Heart right ventricle (tissue), 16 donors: ENCODE measurements at regions not wholly inside any gene's neighbourhood (a gene's known extent, or its start where the extent isn't known, plus 50 kb on each side); places are given as distances from the start of the nearest gene placed in this dataset.

ENCODE experiments used
- ATAC-seq, 8 donors: fragments of 200-7000 bp; cut with Tn5 transposase; one replicate each; pipeline ENCODE4 v1.9.1; 2020; ENCODE audit warnings: mild to moderate bottlenecking in 8 of 8, moderate library complexity in 8 of 8, moderate number of reproducible peaks in 1 of 8
- DNase-seq, 2 donors: peaks; one replicate each; pipeline ENCODE4 v3.0.0-alpha.2; 2020
- H3K27ac ChIP-seq, 10 donors: fragments of 200-600 bp; sonication (generic) in 2 of 10; one replicate each; pipeline versions ENCODE4 v1.5.0 to v1.8.0; 2020 to 2022; ENCODE audit warnings: mild to moderate bottlenecking in 3 of 10
- H3K27me3 ChIP-seq, 7 donors: fragments of 200-600 bp; one replicate each; pipeline ENCODE4 v1.8.0; 2021 to 2022; ENCODE audit warnings: mild to moderate bottlenecking in 2 of 7
- H3K36me3 ChIP-seq, 9 donors: fragments of 200-600 bp; sonication (generic) in 1 of 9; one replicate each; pipeline versions ENCODE4 v1.5.0 to v1.8.0; 2020 to 2022; ENCODE audit warnings: mild to moderate bottlenecking in 2 of 9
- H3K4me1 ChIP-seq, 9 donors: fragments of 200-600 bp; sonication (generic) in 1 of 9; one replicate each; pipeline versions ENCODE4 v1.5.0 to v1.8.0; 2020 to 2022; ENCODE audit warnings: mild to moderate bottlenecking in 4 of 9
- H3K4me3 ChIP-seq, 10 donors: fragments of 200-600 bp; sonication (generic) in 2 of 10; one replicate each; pipeline versions ENCODE4 v1.5.0 to v1.8.0; 2020 to 2022; ENCODE audit warnings: mild to moderate bottlenecking in 7 of 10, moderate library complexity in 2 of 10
- H3K9me3 ChIP-seq, 11 donors: fragments of 200-600 bp in 10 of 11; sonication (generic) in 2 of 11; one replicate each; pipeline versions ENCODE4 v1.5.0 to v1.8.0; 2013 to 2022; ENCODE audit warnings: mild to moderate bottlenecking in 2 of 11, control low read depth in 1 of 11, moderate library complexity in 1 of 11
- CTCF ChIP-seq, 9 donors: fragments of 200-600 bp; sonication (generic) in 2 of 9; IDR thresholded peaks; one replicate each; pipeline versions ENCODE4 v1.5.0 to v1.8.0; 2021 to 2022; ENCODE audit warnings: antibody characterized with exemption in 9 of 9, mild to moderate bottlenecking in 5 of 9, moderate library complexity in 1 of 9
- WGBS, 2 donors: extraction: QIAGEN DNeasy Blood & Tissue Kit; methylation state at CpG; one replicate each; pipeline ENCODE4 v1.1.7; 2013; ENCODE audit warnings: inconsistent platforms in 1 of 2; 5-methylcytosine and 5-hydroxymethylcytosine counted together
- intact Hi-C, 10 donors: fragments of 100-400 bp; cut with DNase I; formaldehyde crosslinking; loops; one replicate each; pipeline versions ENCODE4 v1.11.1 to v1.14.2; 2022
- donor health status: Arrhythmogenic right ventricular cardiomyopathy.
- donor health status: ischemic (EF 13 %, LVEDD 7.1; RV severe dilation, severe dysfunction).
- donor health status: healthy with polysubstance abuse.
- donor health status: DM: no; HTN: yes; CAD: no.
- donor health status: DM: no; HTN: no; CAD: no.
- donor health status: ischemic (EF 25% LVEDD 6.9; RV normal size, moderate dysfunction).
- donor health status: ischemic (EF 25% LVEDD 5.7; RV mildly dilated, moderate dysfunction).
- donor health status: healthy.
- donor health status: DM: yes; HTN: yes; CAD: no.
- donor health status: Ischemic cardiomyopathy.
- donor health status: ischemic (EF 35%, LVEDD 5.7; RV mildly dilated, moderate dysfunction).
- donor health status: nonischemic (EF 11% LVEDD 7.7; RV severe dilation, severe dysfunction).
- donor health status: DM: yes; HTN: yes; CAD: no.
- donor health status: PGD.
- donor health status: ischemic (EF 29% LVEDD 5.4; RV normal size, mild dysfunction).
- donor health status: nonischemic (EF 23%, LVEDD 6.1; RV moderate dilation, normal function).

GRCh38 chr9:744790-745484 is 96.6 kb upstream of the DMRT1 start:
- Histone ChIP-seq H3K36me3 (peaks cover 0 to 90% (median 38%) of the 10 kb centered on the region in 9 donors), H3K9me3 (no peaks in the 10 kb centered on the region), H3K27ac (peak overlapping the region; percentile 44 to 79 (median 68)), H3K4me1 (peaks cover 15 to 48% (median 31%) of the 10 kb centered on the region in 9 donors), H3K4me3 (no peak overlapping the region), H3K27me3 (no peaks in the 10 kb centered on the region)
- intact Hi-C loops, result loop anchor here in 3 of 10 donors (5.0 kb wide), 3 partner anchors 33 to 48 kb away; no protein-coding TSS in a partner anchor
- 34 to 41% methylated on average over 7 of the region's 7 CpGs for WGBS, 2 donors
- DNase-seq (peak; percentile 79 to 81), ATAC-seq (peak; percentile 90 to 97 (median 94))
- no peak for TF ChIP-seq CTCF (IDR thresholded peaks at IDR 0.05)

DNA sequence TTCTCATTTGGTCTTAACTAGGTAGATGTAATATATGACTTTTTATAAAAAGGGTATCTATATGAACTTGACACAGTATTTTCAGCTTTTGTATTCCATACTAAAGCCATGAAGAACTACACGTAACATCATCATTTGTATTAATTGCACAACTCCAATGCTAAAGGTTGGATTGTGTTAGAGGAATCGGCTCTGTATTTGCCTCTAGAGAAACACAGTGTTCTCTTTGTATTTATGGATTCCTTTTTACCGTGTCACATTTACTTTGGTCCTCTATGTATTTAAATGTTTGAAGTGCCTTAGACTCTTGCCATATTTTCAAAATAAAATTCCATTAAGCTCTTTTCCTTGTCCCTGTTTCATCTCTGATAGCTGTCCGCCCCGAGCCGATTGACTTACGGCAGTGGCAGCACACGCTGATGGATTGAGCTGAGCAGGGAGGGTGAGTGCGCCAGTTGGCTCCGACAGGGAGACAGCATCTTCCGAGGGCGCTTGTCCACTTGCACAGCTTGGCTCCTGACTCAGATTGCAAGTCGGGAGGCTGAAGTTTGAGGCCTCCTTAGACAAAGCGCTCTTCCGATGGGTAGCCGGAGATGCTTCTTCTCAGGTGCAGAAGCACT is 95.6 kb upstream of the DMRT1 start:
- ATAC-seq (peak in 1 of 8 donors; percentile 40), DNase-seq (no peak)
- H3K36me3 ChIP-seq, result peaks cover 0 to 80% (median 34%) of the 10 kb centered on the region in 9 donors
- no peak for TF ChIP-seq CTCF (IDR thresholded peaks at IDR 0.05)
- peaks cover 15 to 57% (median 40%) of the 10 kb centered on the region in 9 donors for H3K4me1 ChIP-seq
- intact Hi-C loops, result loop anchor here in 3 of 10 donors (2.0 to 5.0 kb wide), 3 partner anchors 34 to 49 kb away; no protein-coding TSS in a partner anchor
- no peak overlapping the region for H3K4me3 ChIP-seq
- no peaks in the 10 kb centered on the region for H3K27me3 ChIP-seq
- WGBS, 2 donors, result 89% methylated on average over 16 of the region's 16 CpGs
- H3K27ac ChIP-seq, result peak overlapping the region in 5 of 10 donors; percentile 60 to 79 (median 70)
- H3K9me3 ChIP-seq, result no peaks in the 10 kb centered on the region

DNA sequence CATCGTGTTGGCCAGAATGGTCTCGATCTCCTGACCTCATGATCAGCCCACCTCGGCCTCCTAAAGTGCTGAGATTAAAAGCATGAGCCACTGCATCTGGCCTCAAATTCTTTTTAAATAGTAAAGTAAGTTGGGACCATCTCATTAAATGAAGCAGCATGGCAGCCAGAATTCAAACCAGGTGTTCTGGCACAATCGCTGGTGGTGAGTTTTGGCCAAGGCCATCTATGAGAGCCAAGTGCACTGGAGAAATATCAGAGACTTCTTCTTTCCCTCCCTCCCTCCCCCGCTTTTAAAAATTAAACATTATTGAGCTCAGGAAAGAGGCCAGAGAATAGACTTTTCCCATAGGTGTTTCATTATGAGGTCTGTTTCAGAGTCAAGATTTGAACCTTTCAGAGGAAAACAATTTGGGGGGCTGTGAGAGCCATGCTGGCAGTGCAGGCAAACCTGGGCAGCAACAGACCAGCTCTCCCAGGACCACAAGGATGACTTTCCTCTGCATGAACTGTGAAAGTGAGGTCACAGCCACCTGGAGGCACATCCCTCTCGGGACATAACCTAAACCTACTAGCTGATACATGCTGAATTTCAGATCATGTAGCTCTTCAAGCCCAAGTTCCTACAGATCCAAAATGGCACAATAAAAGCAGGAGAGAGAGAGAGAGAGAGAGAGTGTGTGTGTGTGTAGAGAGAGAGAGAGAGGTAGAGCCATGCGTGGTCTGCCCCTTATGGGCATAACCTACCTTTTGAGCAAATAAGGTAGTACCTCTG is 94.6 kb upstream of the DMRT1 start:
- DNase-seq (no peak), ATAC-seq (no peak)
- Histone ChIP-seq H3K4me3 (no peak overlapping the region), H3K27me3 (no peaks in the 10 kb centered on the region), H3K9me3 (no peaks in the 10 kb centered on the region), H3K36me3 (peaks cover 0 to 71% (median 26%) of the 10 kb centered on the region in 9 donors), H3K27ac (no peak overlapping the region), H3K4me1 (peaks cover 15 to 67% (median 50%) of the 10 kb centered on the region in 9 donors)
- 95 to 98% methylated on average over 7 of the region's 7 CpGs for WGBS, 2 donors
- intact Hi-C loops, result loop anchor here in 3 of 10 donors (2.0 to 5.0 kb wide), 3 partner anchors 35 to 50 kb away; no protein-coding TSS in a partner anchor
- no peak for TF ChIP-seq CTCF (IDR thresholded peaks at IDR 0.05)

- H3K36me3 ChIP-seq, result peaks cover 0 to 63% (median 19%) of the 10 kb centered on the region in 9 donors
- WGBS, 2 donors, result 95 to 100% methylated on average over 1 of the region's 1 CpG
- no peak for ATAC-seq
- no peaks in the 10 kb centered on the region for H3K9me3 ChIP-seq
- no peak for DNase-seq
- H3K27ac ChIP-seq, result no peak overlapping the region
- H3K4me3 ChIP-seq, result no peak overlapping the region
- intact Hi-C loops, result loop anchor here in 3 of 10 donors (2.0 to 5.0 kb wide), 3 partner anchors 35 to 50 kb away; no protein-coding TSS in a partner anchor
- no peak for TF ChIP-seq CTCF (IDR thresholded peaks at IDR 0.05)
- H3K4me1 ChIP-seq, result peaks cover 15 to 66% (median 57%) of the 10 kb centered on the region in 9 donors
- H3K27me3 ChIP-seq, result no peaks in the 10 kb centered on the region
Measured at GRCh38 chr9:747567-747966, 93.9 kb upstream of the DMRT1 start.
